ENCODE measurements at regions not wholly inside any gene's neighbourhood (a gene's known extent, or its start where the extent isn't known, plus 50 kb on each side); places are given as distances from the start of the nearest gene placed in this dataset.

DNA sequence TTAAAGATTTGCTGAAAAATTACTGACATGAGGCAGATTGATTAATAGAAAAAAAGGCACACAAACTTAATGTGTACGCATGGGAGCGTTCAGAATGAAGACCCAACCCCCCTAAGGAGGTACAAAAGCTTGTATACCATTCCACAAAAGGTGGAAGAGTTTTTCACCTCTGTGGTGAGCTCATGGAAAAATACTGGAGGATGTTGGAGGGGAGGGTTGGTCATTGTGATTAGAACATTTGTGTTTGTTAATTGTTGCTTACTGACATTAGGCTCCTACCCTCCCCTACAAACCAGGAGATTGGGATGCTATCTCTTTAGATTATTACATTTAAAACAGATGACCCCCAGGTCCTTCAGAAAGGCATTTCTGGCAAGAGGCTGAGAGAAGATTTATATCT is 1973.3 kb downstream of the OLFM4 start:
- DNase-seq (no peak), ATAC-seq (ENCODE audit: insufficient read depth, low FRiP score) (no peak)
- Histone ChIP-seq H3K27ac (ENCODE audit: low read depth in 1 of 2, low read length in 1 of 2) (no peak overlapping the region), H3K9ac (ENCODE audit: insufficient read depth in 1 of 2, low read length in 2 of 2) (no peak overlapping the region), H3K27me3 (ENCODE audit: control insufficient read depth in 3 of 3, insufficient read depth in 3 of 3, low read length in 2 of 3) (no peaks in the 10 kb centered on the region), H3K36me3 (ENCODE audit: control insufficient read depth in 4 of 4, insufficient read depth in 4 of 4, low read length in 4 of 4) (no peaks in the 10 kb centered on the region), H3K4me3 (no peak overlapping the region), H3K4me1 (ENCODE audit: control insufficient read depth in 5 of 5, insufficient read depth in 5 of 5, low read length in 5 of 5) (no peaks in the 10 kb centered on the region), H3K9me3 (ENCODE audit: control insufficient read depth in 4 of 4, insufficient read depth in 3 of 4, low read length in 3 of 4) (no peaks in the 10 kb centered on the region)
- TF ChIP-seq, protein P1, sequence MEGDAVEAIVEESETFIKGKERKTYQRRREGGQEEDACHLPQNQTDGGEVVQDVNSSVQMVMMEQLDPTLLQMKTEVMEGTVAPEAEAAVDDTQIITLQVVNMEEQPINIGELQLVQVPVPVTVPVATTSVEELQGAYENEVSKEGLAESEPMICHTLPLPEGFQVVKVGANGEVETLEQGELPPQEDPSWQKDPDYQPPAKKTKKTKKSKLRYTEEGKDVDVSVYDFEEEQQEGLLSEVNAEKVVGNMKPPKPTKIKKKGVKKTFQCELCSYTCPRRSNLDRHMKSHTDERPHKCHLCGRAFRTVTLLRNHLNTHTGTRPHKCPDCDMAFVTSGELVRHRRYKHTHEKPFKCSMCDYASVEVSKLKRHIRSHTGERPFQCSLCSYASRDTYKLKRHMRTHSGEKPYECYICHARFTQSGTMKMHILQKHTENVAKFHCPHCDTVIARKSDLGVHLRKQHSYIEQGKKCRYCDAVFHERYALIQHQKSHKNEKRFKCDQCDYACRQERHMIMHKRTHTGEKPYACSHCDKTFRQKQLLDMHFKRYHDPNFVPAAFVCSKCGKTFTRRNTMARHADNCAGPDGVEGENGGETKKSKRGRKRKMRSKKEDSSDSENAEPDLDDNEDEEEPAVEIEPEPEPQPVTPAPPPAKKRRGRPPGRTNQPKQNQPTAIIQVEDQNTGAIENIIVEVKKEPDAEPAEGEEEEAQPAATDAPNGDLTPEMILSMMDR (IDR thresholded peaks at IDR 0.05; ENCODE audit: control extremely low read depth, extremely low read depth): no peak
- 73 to 84% methylated on average over 2 of the region's 2 CpGs for WGBS, 2 donors

DNA sequence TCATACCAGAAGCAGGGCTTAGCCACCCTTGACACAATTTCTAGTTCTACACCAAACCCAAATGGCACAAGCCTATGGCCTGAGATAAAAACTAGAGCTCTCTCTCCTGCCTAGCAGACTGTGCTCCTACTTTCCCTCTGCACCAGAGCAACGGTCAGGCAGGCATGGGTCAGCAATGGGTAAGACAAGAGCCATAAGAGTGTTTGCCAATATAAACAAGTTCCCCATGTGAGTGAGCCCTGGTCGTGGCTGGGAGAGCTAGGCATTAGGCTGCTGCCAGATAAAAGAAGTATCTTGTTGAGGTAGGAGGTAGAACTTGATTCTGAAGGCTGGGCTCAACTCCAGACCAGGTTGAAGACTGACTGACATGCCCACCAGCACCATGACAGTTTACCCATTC is 1979.1 kb downstream of the OLFM4 start:
- TF ChIP-seq, protein P1 (IDR thresholded peaks at IDR 0.05; ENCODE audit: control extremely low read depth, extremely low read depth): no peak
- ATAC-seq (ENCODE audit: insufficient read depth, low FRiP score) (no peak), DNase-seq (no peak)
- no peaks in the 10 kb centered on the region for H3K27me3 ChIP-seq (ENCODE audit: control insufficient read depth in 3 of 3, insufficient read depth in 3 of 3, low read length in 2 of 3)
- WGBS, 2 donors: 30 to 47% methylated on average over 2 of the region's 2 CpGs
- no peaks in the 10 kb centered on the region for H3K36me3 ChIP-seq (ENCODE audit: control insufficient read depth in 4 of 4, insufficient read depth in 4 of 4, low read length in 4 of 4)
- H3K4me3 ChIP-seq: no peak overlapping the region
- peaks cover 0 to 2% (median 0%) of the 10 kb centered on the region in 4 donors for H3K9me3 ChIP-seq (ENCODE audit: control insufficient read depth in 4 of 4, insufficient read depth in 3 of 4, low read length in 3 of 4)
- no peak overlapping the region for H3K27ac ChIP-seq (ENCODE audit: low read depth in 1 of 2, low read length in 1 of 2)
- no peak overlapping the region for H3K9ac ChIP-seq (ENCODE audit: insufficient read depth in 1 of 2, low read length in 2 of 2)
- H3K4me1 ChIP-seq (ENCODE audit: control insufficient read depth in 5 of 5, insufficient read depth in 5 of 5, low read length in 5 of 5): no peaks in the 10 kb centered on the region

DNA sequence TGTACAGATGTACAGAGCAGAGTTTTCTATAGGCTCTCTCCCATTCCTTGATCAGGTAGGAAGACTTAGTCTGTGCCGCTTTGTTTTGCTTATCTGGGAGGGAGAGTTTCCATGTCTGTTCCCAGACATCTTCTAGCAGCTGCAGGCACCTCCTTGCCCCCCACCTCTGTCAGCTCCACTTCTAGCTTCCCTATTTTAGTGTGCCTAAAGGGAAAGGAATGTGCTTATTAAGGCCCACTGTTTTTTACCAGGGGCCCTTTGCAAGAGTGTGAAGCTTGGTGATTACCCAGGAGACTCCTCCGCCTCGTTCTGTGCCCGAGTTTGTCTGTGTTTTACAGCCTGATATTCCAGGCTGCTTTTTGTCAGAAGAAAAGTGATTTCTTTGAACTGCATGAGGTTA is 1984.4 kb downstream of the OLFM4 start:
- TF ChIP-seq, protein P1 (IDR thresholded peaks at IDR 0.05; ENCODE audit: control extremely low read depth, extremely low read depth): no peak
- ATAC-seq (ENCODE audit: insufficient read depth, low FRiP score): no peak
- Histone ChIP-seq H3K36me3 (ENCODE audit: control insufficient read depth in 4 of 4, insufficient read depth in 4 of 4, low read length in 4 of 4) (no peaks in the 10 kb centered on the region), H3K9ac (ENCODE audit: insufficient read depth in 1 of 2, low read length in 2 of 2) (no peak overlapping the region), H3K4me3 (no peak overlapping the region), H3K27me3 (ENCODE audit: control insufficient read depth in 3 of 3, insufficient read depth in 3 of 3, low read length in 2 of 3) (no peaks in the 10 kb centered on the region), H3K27ac (ENCODE audit: low read depth in 1 of 2, low read length in 1 of 2) (no peak overlapping the region), H3K9me3 (ENCODE audit: control insufficient read depth in 4 of 4, insufficient read depth in 3 of 4, low read length in 3 of 4) (no peaks in the 10 kb centered on the region), H3K4me1 (ENCODE audit: control insufficient read depth in 5 of 5, insufficient read depth in 5 of 5, low read length in 5 of 5) (no peaks in the 10 kb centered on the region)
- WGBS, 2 donors: 59 to 67% methylated on average over 4 of the region's 4 CpGs
- no peak for DNase-seq

DNA sequence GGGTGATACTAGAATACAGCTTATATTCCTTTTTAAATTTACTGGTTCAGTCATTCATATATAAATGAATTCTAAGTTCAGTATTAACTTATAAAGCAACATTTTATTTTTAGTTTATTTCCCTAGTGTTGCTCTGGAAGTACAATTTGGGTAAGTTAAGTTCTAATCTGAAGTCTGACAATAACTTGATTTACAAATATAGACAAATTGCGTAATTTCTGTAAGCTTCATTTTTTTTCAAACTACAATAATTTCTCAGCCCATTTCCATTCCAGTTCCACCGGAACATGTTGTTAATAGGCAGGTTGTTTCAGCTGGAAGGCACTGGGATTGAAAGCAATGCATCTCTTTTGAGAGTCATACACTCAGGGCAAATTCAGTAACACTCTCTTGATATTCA is 2000.7 kb downstream of the OLFM4 start:
- no peak for DNase-seq
- 83 to 88% methylated on average over 2 of the region's 2 CpGs for WGBS, 2 donors
- no peaks in the 10 kb centered on the region for H3K36me3 ChIP-seq (ENCODE audit: control insufficient read depth in 4 of 4, insufficient read depth in 4 of 4, low read length in 4 of 4)
- H3K4me1 ChIP-seq (ENCODE audit: control insufficient read depth in 5 of 5, insufficient read depth in 5 of 5, low read length in 5 of 5): no peaks in the 10 kb centered on the region
- no peak overlapping the region for H3K9ac ChIP-seq (ENCODE audit: insufficient read depth in 1 of 2, low read length in 2 of 2)
- no peak overlapping the region for H3K27ac ChIP-seq (ENCODE audit: low read depth in 1 of 2, low read length in 1 of 2)
- H3K9me3 ChIP-seq (ENCODE audit: control insufficient read depth in 4 of 4, insufficient read depth in 3 of 4, low read length in 3 of 4): peaks cover 0 to 8% (median 3%) of the 10 kb centered on the region in 4 donors
- TF ChIP-seq, protein P1 (IDR thresholded peaks at IDR 0.05; ENCODE audit: control extremely low read depth, extremely low read depth): no peak
- H3K27me3 ChIP-seq (ENCODE audit: control insufficient read depth in 3 of 3, insufficient read depth in 3 of 3, low read length in 2 of 3): no peaks in the 10 kb centered on the region
- ATAC-seq (ENCODE audit: insufficient read depth, low FRiP score): no peak
- H3K4me3 ChIP-seq: no peak overlapping the region

All from lung (tissue), 11 donors.